ENCODE measurements at regions not wholly inside any gene's neighbourhood (a gene's known extent, or its start where the extent isn't known, plus 50 kb on each side); places are given as distances from the start of the nearest gene placed in this dataset.

DNA sequence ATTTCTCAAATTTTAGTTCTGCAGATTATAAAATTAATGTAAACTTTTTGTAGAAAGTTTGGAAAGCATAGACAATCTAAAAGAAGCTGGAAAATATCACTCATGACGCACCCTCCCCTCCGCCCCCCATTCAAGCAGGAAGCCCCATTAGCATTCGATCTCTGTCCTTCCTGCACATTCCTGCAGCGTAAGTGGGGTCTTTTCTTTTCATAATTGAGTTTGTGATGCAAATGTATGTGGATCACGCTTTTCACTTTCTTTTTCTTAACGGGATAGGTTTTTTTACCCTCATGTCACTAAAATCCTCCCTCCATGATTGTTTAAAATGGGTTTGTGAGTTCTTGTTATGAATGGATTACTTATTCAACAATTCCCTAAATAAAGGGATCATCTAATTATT, 181.7 kb upstream of the HDAC4 start:
- ATAC-seq = no peak
- TF ChIP-seq ZNF70 (CRISPR knock-in tag; IDR thresholded peaks at IDR 0.05) = no peak
- no peak for TF ChIP-seq CREB5 (CRISPR knock-in tag; IDR thresholded peaks at IDR 0.05; ENCODE audit: low read depth)
- TF ChIP-seq ESRRG (CRISPR knock-in tag; IDR thresholded peaks at IDR 0.05) = no peak
- TF ChIP-seq TCF4 (CRISPR knock-in tag; IDR thresholded peaks at IDR 0.05; ENCODE audit: borderline replicate concordance) = no peak
- TF ChIP-seq ZC3H10 (CRISPR knock-in tag; IDR thresholded peaks at IDR 0.05) = no peak
- no peak for TF ChIP-seq PATZ1 (CRISPR knock-in tag; IDR thresholded peaks at IDR 0.05; ENCODE audit: borderline replicate concordance)
- no peak for TF ChIP-seq ISL1 (CRISPR knock-in tag; IDR thresholded peaks at IDR 0.05)
- no peak for TF ChIP-seq POU6F1 (CRISPR knock-in tag; IDR thresholded peaks at IDR 0.05; ENCODE audit: borderline replicate concordance, low read depth)
- TF ChIP-seq PPARA (CRISPR knock-in tag; IDR thresholded peaks at IDR 0.05; ENCODE audit: borderline replicate concordance) = no peak
- no peak for TF ChIP-seq RARB (CRISPR knock-in tag; IDR thresholded peaks at IDR 0.05)
- no peak for TF ChIP-seq ZNF565 (CRISPR knock-in tag; conservative IDR thresholded peaks at IDR 0.05; ENCODE audit: low read depth)
- TF ChIP-seq BACH2 (CRISPR knock-in tag; IDR thresholded peaks at IDR 0.05; ENCODE audit: borderline replicate concordance) = no peak

- ATAC-seq = no peak
- no peak for TF ChIP-seq OSR1 (CRISPR knock-in tag; IDR thresholded peaks at IDR 0.05)
- no peak for TF ChIP-seq TCF4 (CRISPR knock-in tag; IDR thresholded peaks at IDR 0.05; ENCODE audit: borderline replicate concordance)
- no peak for TF ChIP-seq CREB5 (CRISPR knock-in tag; IDR thresholded peaks at IDR 0.05; ENCODE audit: low read depth)
- TF ChIP-seq SNAI2 (CRISPR knock-in tag; IDR thresholded peaks at IDR 0.05) = no peak
- no peak for TF ChIP-seq ZNF565 (CRISPR knock-in tag; conservative IDR thresholded peaks at IDR 0.05; ENCODE audit: low read depth)
- TF ChIP-seq ZNF8 (CRISPR knock-in tag; IDR thresholded peaks at IDR 0.05) = no peak
- TF ChIP-seq ESRRG (CRISPR knock-in tag; IDR thresholded peaks at IDR 0.05) = no peak
- TF ChIP-seq ZFP3 (CRISPR knock-in tag; IDR thresholded peaks at IDR 0.05) = no peak
- TF ChIP-seq, protein P1, sequence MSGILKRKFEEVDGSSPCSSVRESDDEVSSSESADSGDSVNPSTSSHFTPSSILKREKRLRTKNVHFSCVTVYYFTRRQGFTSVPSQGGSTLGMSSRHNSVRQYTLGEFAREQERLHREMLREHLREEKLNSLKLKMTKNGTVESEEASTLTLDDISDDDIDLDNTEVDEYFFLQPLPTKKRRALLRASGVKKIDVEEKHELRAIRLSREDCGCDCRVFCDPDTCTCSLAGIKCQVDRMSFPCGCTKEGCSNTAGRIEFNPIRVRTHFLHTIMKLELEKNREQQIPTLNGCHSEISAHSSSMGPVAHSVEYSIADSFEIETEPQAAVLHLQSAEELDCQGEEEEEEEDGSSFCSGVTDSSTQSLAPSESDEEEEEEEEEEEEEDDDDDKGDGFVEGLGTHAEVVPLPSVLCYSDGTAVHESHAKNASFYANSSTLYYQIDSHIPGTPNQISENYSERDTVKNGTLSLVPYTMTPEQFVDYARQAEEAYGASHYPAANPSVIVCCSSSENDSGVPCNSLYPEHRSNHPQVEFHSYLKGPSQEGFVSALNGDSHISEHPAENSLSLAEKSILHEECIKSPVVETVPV (CRISPR knock-in tag; IDR thresholded peaks at IDR 0.05) = no peak
- no peak for TF ChIP-seq TOX (CRISPR knock-in tag; IDR thresholded peaks at IDR 0.05; ENCODE audit: borderline replicate concordance)
- no peak for TF ChIP-seq ISL1 (CRISPR knock-in tag; IDR thresholded peaks at IDR 0.05)
- no peak for TF ChIP-seq PATZ1 (CRISPR knock-in tag; IDR thresholded peaks at IDR 0.05; ENCODE audit: borderline replicate concordance)
- TF ChIP-seq ZNF70 (CRISPR knock-in tag; IDR thresholded peaks at IDR 0.05) = no peak
- TF ChIP-seq BACH2 (CRISPR knock-in tag; IDR thresholded peaks at IDR 0.05; ENCODE audit: borderline replicate concordance) = no peak
- TF ChIP-seq ZFP30 (CRISPR knock-in tag; IDR thresholded peaks at IDR 0.05) = no peak
- no peak for TF ChIP-seq POU6F1 (CRISPR knock-in tag; IDR thresholded peaks at IDR 0.05; ENCODE audit: borderline replicate concordance, low read depth)
- no peak for TF ChIP-seq CSDC2 (CRISPR knock-in tag; IDR thresholded peaks at IDR 0.05)
Observed at GRCh38 chr2:239581352-239581901, 180.6 kb upstream of the HDAC4 start.
